ENCODE measurements at regions not wholly inside any gene's neighbourhood (a gene's known extent, or its start where the extent isn't known, plus 50 kb on each side); places are given as distances from the start of the nearest gene placed in this dataset.

GRCh38 chr6:149208134-149208601 lies 109.3 kb upstream of the TAB2 start:
- Histone ChIP-seq H3K4me3 (ENCODE audit: low read depth, low read length) (no peak overlapping the region), H3K27me3 (ENCODE audit: control insufficient read depth, insufficient read depth, low read length) (no peaks in the 10 kb centered on the region), H3K36me3 (ENCODE audit: control insufficient read depth, insufficient read depth, low read length) (no peaks in the 10 kb centered on the region)
- DNase-seq (ENCODE audit: low read depth), result no peak
- TF ChIP-seq CTCF (IDR thresholded peaks at IDR 0.05; ENCODE audit: insufficient read depth, low read length, poor library complexity, severe bottlenecking), result no peak

GRCh38 chr6:149209871-149210775 lies 107.4 kb upstream of the TAB2 start:
- H3K4me3 ChIP-seq (ENCODE audit: low read depth, low read length), result no peak overlapping the region
- no peak for TF ChIP-seq CTCF (IDR thresholded peaks at IDR 0.05; ENCODE audit: insufficient read depth, low read length, poor library complexity, severe bottlenecking)
- no peak for DNase-seq (ENCODE audit: low read depth)
- H3K27me3 ChIP-seq (ENCODE audit: control insufficient read depth, insufficient read depth, low read length), result no peaks in the 10 kb centered on the region
- no peaks in the 10 kb centered on the region for H3K36me3 ChIP-seq (ENCODE audit: control insufficient read depth, insufficient read depth, low read length)

GRCh38 chr6:149211046-149211571 lies 106.4 kb upstream of the TAB2 start:
- no peaks in the 10 kb centered on the region for H3K36me3 ChIP-seq (ENCODE audit: control insufficient read depth, insufficient read depth, low read length)
- TF ChIP-seq CTCF (IDR thresholded peaks at IDR 0.05; ENCODE audit: insufficient read depth, low read length, poor library complexity, severe bottlenecking), result no peak

GRCh38 chr6:149212206-149212605 lies 105.3 kb upstream of the TAB2 start:
- no peak for TF ChIP-seq CTCF (IDR thresholded peaks at IDR 0.05; ENCODE audit: insufficient read depth, low read length, poor library complexity, severe bottlenecking)
- no peak for DNase-seq (ENCODE audit: low read depth)

More at GRCh38 chr6:149211046-149211571, 106.4 kb upstream of the TAB2 start:
- no peak for DNase-seq (ENCODE audit: low read depth)
- Histone ChIP-seq H3K4me3 (ENCODE audit: low read depth, low read length) (no peak overlapping the region), H3K27me3 (ENCODE audit: control insufficient read depth, insufficient read depth, low read length) (no peaks in the 10 kb centered on the region)

GRCh38 chr6:149212892-149213801 lies 104.4 kb upstream of the TAB2 start:
- no peaks in the 10 kb centered on the region for H3K27me3 ChIP-seq (ENCODE audit: control insufficient read depth, insufficient read depth, low read length)
- no peak for DNase-seq (ENCODE audit: low read depth)
- H3K36me3 ChIP-seq (ENCODE audit: control insufficient read depth, insufficient read depth, low read length), result no peaks in the 10 kb centered on the region
- H3K4me3 ChIP-seq (ENCODE audit: low read depth, low read length), result no peak overlapping the region
- no peak for TF ChIP-seq CTCF (IDR thresholded peaks at IDR 0.05; ENCODE audit: insufficient read depth, low read length, poor library complexity, severe bottlenecking)

More at GRCh38 chr6:149212206-149212605, 105.3 kb upstream of the TAB2 start:
- H3K36me3 ChIP-seq (ENCODE audit: control insufficient read depth, insufficient read depth, low read length), result no peaks in the 10 kb centered on the region
- no peak overlapping the region for H3K4me3 ChIP-seq (ENCODE audit: low read depth, low read length)
- no peaks in the 10 kb centered on the region for H3K27me3 ChIP-seq (ENCODE audit: control insufficient read depth, insufficient read depth, low read length)

Measured in kidney epithelial cell (primary cell).